Stomach (tissue), 4 donors: ENCODE measurements at regions not wholly inside any gene's neighbourhood (a gene's known extent, or its start where the extent isn't known, plus 50 kb on each side); places are given as distances from the start of the nearest gene placed in this dataset.

Experiments
- EP300 ChIP-seq: sonication (generic); formaldehyde crosslinking; IDR thresholded peaks from one replicate; pipeline ENCODE4 v1.6.1; 2017; ENCODE audit warnings: antibody characterized with exemption
- POLR2A ChIP-seq, 4 donors: fragments of 450-650 bp; IDR thresholded peaks; one replicate each; pipeline ENCODE4 v1.6.1; 2016; ENCODE audit warnings: antibody characterized with exemption in 4 of 4, control low read depth in 2 of 4, mild to moderate bottlenecking in 1 of 4, moderate library complexity in 1 of 4
- POLR2AphosphoS5 ChIP-seq, 3 donors: sonication (generic); formaldehyde crosslinking; IDR thresholded peaks; one replicate each; pipeline ENCODE4 v1.6.1; 2016; ENCODE audit warnings: antibody characterized with exemption in 3 of 3
- TF ChIP-seq, protein P1 (sequence below), 7 experiments: fragments of 450-650 bp in 4 of 7; fragments of 200-600 bp in 3 of 7; sonication (generic) in 3 of 7; IDR thresholded peaks; one replicate each; pipeline ENCODE4 v1.5.1; 2016 to 2019; ENCODE audit warnings: antibody characterized with exemption in 7 of 7, control low read depth in 2 of 7, mild to moderate bottlenecking in 1 of 7

DNA sequence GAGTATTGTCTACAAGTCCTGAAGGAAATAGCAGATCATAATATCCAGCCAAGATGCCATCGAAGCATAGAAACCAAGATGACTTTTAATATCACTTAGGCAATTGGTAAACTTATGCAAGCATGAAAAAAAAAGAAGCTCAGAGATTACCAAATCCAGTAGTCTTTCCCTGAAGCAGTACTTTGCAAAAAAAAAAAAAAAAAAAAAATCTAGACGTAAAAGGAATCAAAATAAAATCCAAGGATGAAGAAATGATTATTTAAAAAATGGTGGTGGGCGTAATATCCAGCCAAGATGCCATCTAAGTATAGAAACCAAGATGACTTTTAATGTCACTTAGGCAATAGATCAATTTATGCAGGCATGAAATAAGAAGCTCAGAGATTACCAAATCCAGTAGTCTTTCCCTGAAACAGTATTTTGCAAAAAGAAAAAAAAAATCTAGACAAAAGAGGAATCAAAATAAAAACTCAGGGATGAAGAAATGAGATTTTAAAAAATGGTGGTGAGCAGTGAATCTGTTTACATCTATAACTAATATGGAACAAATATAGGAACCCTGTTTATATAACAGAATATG lies 108.8 kb downstream of the GYPC start:
- TF ChIP-seq, protein P1, sequence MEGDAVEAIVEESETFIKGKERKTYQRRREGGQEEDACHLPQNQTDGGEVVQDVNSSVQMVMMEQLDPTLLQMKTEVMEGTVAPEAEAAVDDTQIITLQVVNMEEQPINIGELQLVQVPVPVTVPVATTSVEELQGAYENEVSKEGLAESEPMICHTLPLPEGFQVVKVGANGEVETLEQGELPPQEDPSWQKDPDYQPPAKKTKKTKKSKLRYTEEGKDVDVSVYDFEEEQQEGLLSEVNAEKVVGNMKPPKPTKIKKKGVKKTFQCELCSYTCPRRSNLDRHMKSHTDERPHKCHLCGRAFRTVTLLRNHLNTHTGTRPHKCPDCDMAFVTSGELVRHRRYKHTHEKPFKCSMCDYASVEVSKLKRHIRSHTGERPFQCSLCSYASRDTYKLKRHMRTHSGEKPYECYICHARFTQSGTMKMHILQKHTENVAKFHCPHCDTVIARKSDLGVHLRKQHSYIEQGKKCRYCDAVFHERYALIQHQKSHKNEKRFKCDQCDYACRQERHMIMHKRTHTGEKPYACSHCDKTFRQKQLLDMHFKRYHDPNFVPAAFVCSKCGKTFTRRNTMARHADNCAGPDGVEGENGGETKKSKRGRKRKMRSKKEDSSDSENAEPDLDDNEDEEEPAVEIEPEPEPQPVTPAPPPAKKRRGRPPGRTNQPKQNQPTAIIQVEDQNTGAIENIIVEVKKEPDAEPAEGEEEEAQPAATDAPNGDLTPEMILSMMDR (IDR thresholded peaks at IDR 0.05): no peak
- TF ChIP-seq POLR2A (IDR thresholded peaks at IDR 0.05): no peak
- TF ChIP-seq POLR2AphosphoS5 (IDR thresholded peaks at IDR 0.05): no peak
- no peak for TF ChIP-seq EP300
